ENCODE measurements at regions not wholly inside any gene's neighbourhood (a gene's known extent, or its start where the extent isn't known, plus 50 kb on each side); places are given as distances from the start of the nearest gene placed in this dataset.

DNA sequence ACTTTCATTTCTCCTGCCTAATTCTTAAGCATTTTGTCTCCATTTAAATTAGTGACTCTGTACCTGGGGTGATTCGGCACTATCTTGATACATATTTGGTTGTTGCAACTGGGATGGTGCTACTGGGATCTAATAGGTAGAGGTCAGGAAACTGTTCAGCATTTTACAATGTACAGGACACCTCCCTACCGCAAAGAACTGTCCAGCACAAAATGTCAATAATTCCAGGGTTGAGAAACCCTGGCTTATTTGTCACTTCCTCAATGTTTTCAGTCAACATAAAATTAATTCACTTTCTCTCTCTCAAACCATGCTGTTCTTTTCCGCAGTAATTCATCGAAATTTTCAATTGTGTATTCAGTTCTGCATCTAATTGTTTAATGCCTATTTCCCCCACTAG is 151.4 kb upstream of the CALCR start:
- no peak for TF ChIP-seq YY1 (IDR thresholded peaks at IDR 0.05)
- TF ChIP-seq GABPA (IDR thresholded peaks at IDR 0.05 in 1 of 2, conservative IDR thresholded peaks at IDR 0.05 in 1 of 2): no peak
- TF ChIP-seq, protein P1, sequence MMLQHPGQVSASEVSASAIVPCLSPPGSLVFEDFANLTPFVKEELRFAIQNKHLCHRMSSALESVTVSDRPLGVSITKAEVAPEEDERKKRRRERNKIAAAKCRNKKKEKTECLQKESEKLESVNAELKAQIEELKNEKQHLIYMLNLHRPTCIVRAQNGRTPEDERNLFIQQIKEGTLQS (IDR thresholded peaks at IDR 0.05): no peak
- TF ChIP-seq, protein P2, sequence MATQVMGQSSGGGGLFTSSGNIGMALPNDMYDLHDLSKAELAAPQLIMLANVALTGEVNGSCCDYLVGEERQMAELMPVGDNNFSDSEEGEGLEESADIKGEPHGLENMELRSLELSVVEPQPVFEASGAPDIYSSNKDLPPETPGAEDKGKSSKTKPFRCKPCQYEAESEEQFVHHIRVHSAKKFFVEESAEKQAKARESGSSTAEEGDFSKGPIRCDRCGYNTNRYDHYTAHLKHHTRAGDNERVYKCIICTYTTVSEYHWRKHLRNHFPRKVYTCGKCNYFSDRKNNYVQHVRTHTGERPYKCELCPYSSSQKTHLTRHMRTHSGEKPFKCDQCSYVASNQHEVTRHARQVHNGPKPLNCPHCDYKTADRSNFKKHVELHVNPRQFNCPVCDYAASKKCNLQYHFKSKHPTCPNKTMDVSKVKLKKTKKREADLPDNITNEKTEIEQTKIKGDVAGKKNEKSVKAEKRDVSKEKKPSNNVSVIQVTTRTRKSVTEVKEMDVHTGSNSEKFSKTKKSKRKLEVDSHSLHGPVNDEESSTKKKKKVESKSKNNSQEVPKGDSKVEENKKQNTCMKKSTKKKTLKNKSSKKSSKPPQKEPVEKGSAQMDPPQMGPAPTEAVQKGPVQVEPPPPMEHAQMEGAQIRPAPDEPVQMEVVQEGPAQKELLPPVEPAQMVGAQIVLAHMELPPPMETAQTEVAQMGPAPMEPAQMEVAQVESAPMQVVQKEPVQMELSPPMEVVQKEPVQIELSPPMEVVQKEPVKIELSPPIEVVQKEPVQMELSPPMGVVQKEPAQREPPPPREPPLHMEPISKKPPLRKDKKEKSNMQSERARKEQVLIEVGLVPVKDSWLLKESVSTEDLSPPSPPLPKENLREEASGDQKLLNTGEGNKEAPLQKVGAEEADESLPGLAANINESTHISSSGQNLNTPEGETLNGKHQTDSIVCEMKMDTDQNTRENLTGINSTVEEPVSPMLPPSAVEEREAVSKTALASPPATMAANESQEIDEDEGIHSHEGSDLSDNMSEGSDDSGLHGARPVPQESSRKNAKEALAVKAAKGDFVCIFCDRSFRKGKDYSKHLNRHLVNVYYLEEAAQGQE (IDR thresholded peaks at IDR 0.05): no peak
- no peak for TF ChIP-seq JUND (IDR thresholded peaks at IDR 0.05)
- TF ChIP-seq, protein P3, sequence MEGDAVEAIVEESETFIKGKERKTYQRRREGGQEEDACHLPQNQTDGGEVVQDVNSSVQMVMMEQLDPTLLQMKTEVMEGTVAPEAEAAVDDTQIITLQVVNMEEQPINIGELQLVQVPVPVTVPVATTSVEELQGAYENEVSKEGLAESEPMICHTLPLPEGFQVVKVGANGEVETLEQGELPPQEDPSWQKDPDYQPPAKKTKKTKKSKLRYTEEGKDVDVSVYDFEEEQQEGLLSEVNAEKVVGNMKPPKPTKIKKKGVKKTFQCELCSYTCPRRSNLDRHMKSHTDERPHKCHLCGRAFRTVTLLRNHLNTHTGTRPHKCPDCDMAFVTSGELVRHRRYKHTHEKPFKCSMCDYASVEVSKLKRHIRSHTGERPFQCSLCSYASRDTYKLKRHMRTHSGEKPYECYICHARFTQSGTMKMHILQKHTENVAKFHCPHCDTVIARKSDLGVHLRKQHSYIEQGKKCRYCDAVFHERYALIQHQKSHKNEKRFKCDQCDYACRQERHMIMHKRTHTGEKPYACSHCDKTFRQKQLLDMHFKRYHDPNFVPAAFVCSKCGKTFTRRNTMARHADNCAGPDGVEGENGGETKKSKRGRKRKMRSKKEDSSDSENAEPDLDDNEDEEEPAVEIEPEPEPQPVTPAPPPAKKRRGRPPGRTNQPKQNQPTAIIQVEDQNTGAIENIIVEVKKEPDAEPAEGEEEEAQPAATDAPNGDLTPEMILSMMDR (IDR thresholded peaks at IDR 0.05; ENCODE audit: low read depth, low read length, missing input control): no peak
- TF ChIP-seq NR2F2 (IDR thresholded peaks at IDR 0.05): no peak
- TF ChIP-seq SP1 (IDR thresholded peaks at IDR 0.05): no peak
- no peak for TF ChIP-seq RXRA (IDR thresholded peaks at IDR 0.05)
- no peak for TF ChIP-seq EGR1 (IDR thresholded peaks at IDR 0.05; ENCODE audit: low read depth in 2 of 2)

All from liver (tissue), 3 donors.